Sigmoid colon (tissue), 6 donors: ENCODE measurements at regions not wholly inside any gene's neighbourhood (a gene's known extent, or its start where the extent isn't known, plus 50 kb on each side); places are given as distances from the start of the nearest gene placed in this dataset.

Source experiments
- DNase-seq: peaks from one replicate; pipeline ENCODE4 v3.0.0-alpha.2; 2019
- H3K27ac ChIP-seq, 4 donors: fragments of 200-600 bp; sonication (generic); one replicate each; pipeline ENCODE4 v1.5.1; 2016 to 2019; ENCODE audit warnings: mild to moderate bottlenecking in 1 of 4
- H3K27me3 ChIP-seq, 3 donors: fragments of 200-600 bp; sonication (generic); one replicate each; pipeline ENCODE4 v1.5.1; 2019; ENCODE audit warnings: mild to moderate bottlenecking in 1 of 3
- H3K36me3 ChIP-seq, 4 donors: fragments of 200-600 bp; sonication (generic); one replicate each; pipeline ENCODE4 v1.5.1; 2016 to 2019
- H3K4me1 ChIP-seq, 4 donors: fragments of 200-600 bp; sonication (generic); one replicate each; pipeline ENCODE4 v1.5.1; 2017 to 2019
- H3K4me3 ChIP-seq, 4 donors: fragments of 200-600 bp; sonication (generic); one replicate each; pipeline ENCODE4 v1.5.1; 2017 to 2019; ENCODE audit warnings: mild to moderate bottlenecking in 2 of 4, moderate library complexity in 1 of 4
- H3K9me3 ChIP-seq, 4 donors: fragments of 200-600 bp in 3 of 4; sonication (generic) in 3 of 4; one replicate each; pipeline versions ENCODE4 v1.5.1 to v1.6.1; 2013 to 2019
- CTCF ChIP-seq, 4 experiments: fragments of 450-650 bp in 3 of 4; fragments of 200-600 bp in 1 of 4; IDR thresholded peaks; one replicate each; pipeline ENCODE4 v1.5.1; 2016 to 2019; ENCODE audit warnings: antibody characterized with exemption in 4 of 4, mild to moderate bottlenecking in 3 of 4, moderate library complexity in 2 of 4
- EP300 ChIP-seq, 4 donors: sonication (generic); formaldehyde crosslinking; IDR thresholded peaks; one replicate each; pipeline ENCODE4 v1.6.1; 2017; ENCODE audit warnings: antibody characterized with exemption in 4 of 4
- POLR2A ChIP-seq, 2 donors: fragments of 450-650 bp; IDR thresholded peaks; one replicate each; pipeline ENCODE4 v1.6.1; 2016; ENCODE audit warnings: antibody characterized with exemption in 2 of 2, mild to moderate bottlenecking in 2 of 2, moderate library complexity in 2 of 2
- POLR2AphosphoS5 ChIP-seq, 4 donors: sonication (generic); formaldehyde crosslinking; IDR thresholded peaks; one replicate each; pipeline ENCODE4 v1.6.1; 2017; ENCODE audit warnings: antibody characterized with exemption in 4 of 4
- WGBS, 2 donors: extraction: QIAGEN DNeasy Blood & Tissue Kit; methylation state at CpG; one replicate each; pipeline ENCODE4 v1.1.7; 2013; 5-methylcytosine and 5-hydroxymethylcytosine counted together
- intact Hi-C: fragments of 100-400 bp; cut with DNase I; formaldehyde crosslinking; loops from one replicate; pipeline ENCODE4 v1.15.1; 2023
- donor health status: healthy with polysubstance abuse.
- donor health status: healthy.

- Histone ChIP-seq H3K27ac (no peak overlapping the region), H3K4me1 (peaks cover 0 to 7% (median 0%) of the 10 kb centered on the region in 4 donors), H3K9me3 (peaks cover 0 to 3% (median 0%) of the 10 kb centered on the region in 4 donors), H3K4me3 (no peak overlapping the region), H3K27me3 (no peaks in the 10 kb centered on the region), H3K36me3 (no peaks in the 10 kb centered on the region)
- WGBS, 2 donors, result 40 to 43% methylated on average over 2 of the region's 2 CpGs
- no peak for TF ChIP-seq POLR2A (IDR thresholded peaks at IDR 0.05)
- no peak for TF ChIP-seq POLR2AphosphoS5 (IDR thresholded peaks at IDR 0.05)
- no peak for TF ChIP-seq EP300 (IDR thresholded peaks at IDR 0.05)
- TF ChIP-seq CTCF (IDR thresholded peaks at IDR 0.05), result no peak
- intact Hi-C loops, result loop anchor here (10.0 kb wide), 1 partner anchor 252 kb away; the partner anchor contains the start of gene NOVA1
- no peak for DNase-seq
Observed at GRCh38 chr14:26846388-26846787, 248.6 kb upstream of the NOVA1 start.

DNA sequence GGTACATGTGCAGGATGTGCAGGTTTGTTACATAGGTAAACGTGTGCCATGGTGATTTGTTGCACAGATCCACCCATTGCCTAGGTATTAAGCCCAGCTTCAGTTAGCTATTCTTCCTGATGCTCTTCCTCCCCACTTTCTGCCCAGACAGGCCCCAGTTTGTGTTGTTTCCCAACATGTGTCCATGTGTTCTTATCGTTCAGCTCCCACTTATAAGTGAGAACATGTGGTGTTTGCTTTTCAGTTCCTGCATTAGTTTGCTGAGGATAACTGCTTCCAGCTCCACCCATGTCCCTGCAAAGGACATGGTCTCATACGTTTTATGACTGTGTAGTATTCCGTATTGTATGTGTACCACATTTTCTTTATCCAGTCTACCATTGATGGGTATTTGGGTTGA, 251.7 kb upstream of the NOVA1 start:
- TF ChIP-seq POLR2A (IDR thresholded peaks at IDR 0.05) (no peak), CTCF (IDR thresholded peaks at IDR 0.05) (no peak), EP300 (IDR thresholded peaks at IDR 0.05) (no peak), POLR2AphosphoS5 (IDR thresholded peaks at IDR 0.05) (no peak)
- DNase-seq, result no peak
- Histone ChIP-seq H3K4me3 (no peak overlapping the region), H3K36me3 (no peaks in the 10 kb centered on the region), H3K4me1 (no peaks in the 10 kb centered on the region), H3K27ac (no peak overlapping the region), H3K9me3 (peaks cover 0 to 3% (median 0%) of the 10 kb centered on the region in 4 donors), H3K27me3 (no peaks in the 10 kb centered on the region)
- intact Hi-C loops, result loop anchor here (10.0 kb wide), 1 partner anchor 255 kb away; the partner anchor contains the start of gene NOVA1
- 45 to 81% methylated on average over 4 of the region's 4 CpGs for WGBS, 2 donors

- H3K27ac ChIP-seq, result no peak overlapping the region
Observed at GRCh38 chr14:26851793-26852192, 254.0 kb upstream of the NOVA1 start.

GRCh38 chr14:26855077-26855753, 257.4 kb upstream of the NOVA1 start:
- peak overlapping the region in 2 of 4 donors; percentile 8 to 31 for H3K27ac ChIP-seq
- WGBS, 2 donors, result 80 to 87% methylated on average over 7 of the region's 7 CpGs
- H3K4me1 ChIP-seq, result peaks cover 0 to 10% (median 4%) of the 10 kb centered on the region in 4 donors
- peaks cover 0 to 3% (median 0%) of the 10 kb centered on the region in 4 donors for H3K9me3 ChIP-seq
- H3K27me3 ChIP-seq, result no peaks in the 10 kb centered on the region
- no peak overlapping the region for H3K4me3 ChIP-seq
- no peak for TF ChIP-seq POLR2A (IDR thresholded peaks at IDR 0.05)
- no peak for TF ChIP-seq CTCF (IDR thresholded peaks at IDR 0.05)
- TF ChIP-seq POLR2AphosphoS5 (IDR thresholded peaks at IDR 0.05), result no peak
- TF ChIP-seq EP300 (IDR thresholded peaks at IDR 0.05), result no peak
- H3K36me3 ChIP-seq, result no peaks in the 10 kb centered on the region
- intact Hi-C loops, result no loop called here
- no peak for DNase-seq

More at GRCh38 chr14:26851793-26852192, 254.0 kb upstream of the NOVA1 start:
- Histone ChIP-seq H3K4me3 (no peak overlapping the region), H3K9me3 (peaks cover 0 to 3% (median 0%) of the 10 kb centered on the region in 4 donors), H3K27me3 (no peaks in the 10 kb centered on the region), H3K4me1 (peaks cover 0 to 2% (median under 1%) of the 10 kb centered on the region in 4 donors), H3K36me3 (no peaks in the 10 kb centered on the region)
- DNase-seq, result no peak
- no peak for TF ChIP-seq EP300 (IDR thresholded peaks at IDR 0.05)
- no peak for TF ChIP-seq CTCF (IDR thresholded peaks at IDR 0.05)
- no peak for TF ChIP-seq POLR2A (IDR thresholded peaks at IDR 0.05)
- TF ChIP-seq POLR2AphosphoS5 (IDR thresholded peaks at IDR 0.05), result no peak
- 89 to 93% methylated on average over 6 of the region's 6 CpGs for WGBS, 2 donors
- intact Hi-C loops, result no loop called here
